ENCODE measurements at regions not wholly inside any gene's neighbourhood (a gene's known extent, or its start where the extent isn't known, plus 50 kb on each side); places are given as distances from the start of the nearest gene placed in this dataset.
"Not testable (repeated sequence)": the region's sequence is repeated elsewhere in the genome, so short reads cannot be mapped to it uniquely, and the experiment has no call there.

DNA sequence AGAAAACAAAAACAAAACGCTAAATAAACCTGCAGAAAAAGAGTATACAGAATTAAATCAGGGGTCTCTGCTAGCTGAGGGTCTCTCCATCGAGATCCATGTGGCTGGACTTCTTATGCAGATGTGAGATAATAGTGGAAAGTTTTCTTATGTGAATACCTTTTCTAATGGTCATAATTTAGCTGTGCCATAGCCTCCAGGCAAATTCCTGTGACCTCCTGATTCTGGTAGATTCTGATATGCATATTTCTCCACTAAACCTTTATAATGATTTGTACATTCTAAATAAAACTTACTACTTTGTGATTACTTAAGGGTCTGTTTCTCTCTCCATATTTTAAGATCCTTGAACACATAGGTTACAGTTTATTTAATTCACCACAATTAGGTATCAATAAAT is 1002.6 kb downstream of the GALC start:
- DNase-seq (ENCODE audit: low spot score), result no peak

DNA sequence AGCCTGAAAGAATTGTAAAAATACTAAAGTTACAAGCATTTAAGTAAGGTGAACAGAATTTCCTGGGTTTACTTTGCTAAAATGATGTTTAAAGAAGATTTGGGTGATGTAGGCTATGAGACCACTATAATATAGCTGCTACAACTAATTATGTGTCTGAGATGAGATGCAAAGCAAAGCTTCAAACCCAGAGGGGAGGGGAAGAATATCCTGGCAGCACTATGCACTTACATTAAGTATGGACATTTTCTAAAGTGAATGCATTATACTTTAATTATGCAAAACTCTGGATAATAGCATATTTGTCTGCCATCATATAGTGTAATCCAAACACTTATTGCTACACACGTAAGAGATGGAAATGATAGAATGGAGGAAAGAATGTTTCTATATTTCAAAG is 1003.7 kb downstream of the GALC start:
- no peak for DNase-seq (ENCODE audit: low spot score)

DNA sequence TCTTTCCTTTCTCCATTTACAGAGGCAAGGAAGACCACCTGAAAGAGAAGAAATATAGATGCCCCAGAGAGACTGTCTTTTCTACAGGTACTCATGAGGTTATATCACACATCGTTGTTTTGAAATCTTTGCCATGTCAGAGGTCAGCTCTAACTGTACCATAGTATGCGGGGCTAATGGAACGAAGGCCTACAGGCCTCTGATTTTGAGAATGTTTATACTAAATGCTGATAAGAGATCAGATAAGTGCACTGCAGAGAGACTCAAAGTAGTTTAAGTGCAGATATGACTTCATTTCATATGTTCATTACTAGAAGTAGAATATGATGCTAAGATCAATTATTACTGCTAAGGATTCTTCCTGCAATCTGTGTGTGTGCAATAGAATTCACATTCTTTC is 1005.0 kb downstream of the GALC start:
- no peak for DNase-seq (ENCODE audit: low spot score)

DNA sequence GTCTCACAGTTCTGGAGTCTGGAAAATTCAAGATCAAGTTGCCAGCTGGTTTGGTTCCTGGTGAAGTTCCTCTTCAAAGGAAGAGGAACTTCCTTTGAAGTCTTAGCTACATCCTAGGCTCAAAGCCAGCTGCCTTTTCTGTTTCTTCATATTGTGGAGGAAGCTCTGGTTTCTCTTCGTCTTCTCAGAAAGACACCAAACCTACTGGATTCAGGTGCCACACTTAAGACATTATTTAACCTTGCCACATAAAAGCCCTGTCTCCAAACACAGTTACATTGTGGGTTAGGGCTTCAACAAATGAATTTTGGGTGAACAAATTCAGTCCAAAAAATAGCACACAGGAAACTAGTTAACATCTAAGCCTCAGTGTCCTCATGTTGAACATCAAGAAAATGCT is 1019.8 kb downstream of the GALC start:
- DNase-seq (ENCODE audit: low spot score), result no peak

DNA sequence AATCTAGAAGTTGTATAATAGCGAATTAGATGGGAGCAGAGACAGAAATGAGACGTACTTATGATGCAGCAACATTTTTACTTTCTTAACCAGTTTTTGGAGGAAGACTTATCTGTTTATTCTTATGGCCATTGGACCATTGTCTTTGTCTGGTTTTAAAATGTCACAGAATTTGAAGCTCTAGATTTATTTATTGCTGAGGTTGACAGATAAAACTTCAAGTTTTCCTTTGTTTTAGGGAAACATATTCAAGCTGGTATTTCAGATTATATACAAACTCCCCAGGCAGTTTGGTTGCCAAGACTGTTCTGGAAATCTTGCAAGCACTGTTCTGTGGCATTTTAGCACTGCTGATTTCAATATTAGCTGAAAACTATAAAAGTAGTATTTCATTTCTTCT is 1021.7 kb downstream of the GALC start:
- no peak for DNase-seq (ENCODE audit: low spot score)

DNA sequence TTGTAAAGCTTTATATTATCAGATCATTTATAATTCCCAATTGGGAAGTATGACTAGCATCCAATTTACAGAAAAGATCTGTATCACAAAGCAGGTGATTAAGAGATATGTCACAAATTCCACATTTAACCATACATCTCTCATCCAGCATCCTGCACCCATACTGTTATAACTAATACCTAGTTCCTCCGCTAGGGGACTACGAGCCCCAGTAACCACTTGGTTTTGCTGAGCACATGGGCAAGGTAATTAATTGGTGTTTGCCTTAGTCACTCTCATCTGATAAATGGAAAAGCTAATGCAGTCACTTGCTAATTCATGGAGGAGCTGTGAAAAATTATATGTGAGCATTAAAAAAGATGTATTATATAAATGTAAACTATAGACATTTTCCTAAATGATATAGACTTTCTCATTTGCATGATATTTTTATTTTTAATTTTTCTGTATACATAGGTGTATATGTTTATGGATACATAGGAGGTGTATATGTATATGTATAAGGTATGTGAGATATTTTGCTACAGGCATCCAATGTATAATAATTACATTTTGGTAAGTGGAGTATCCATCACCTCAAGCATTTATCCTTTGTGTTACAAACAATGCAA is 1031.8 kb downstream of the GALC start:
- peak; percentile 28 for DNase-seq (ENCODE audit: low spot score)

DNA sequence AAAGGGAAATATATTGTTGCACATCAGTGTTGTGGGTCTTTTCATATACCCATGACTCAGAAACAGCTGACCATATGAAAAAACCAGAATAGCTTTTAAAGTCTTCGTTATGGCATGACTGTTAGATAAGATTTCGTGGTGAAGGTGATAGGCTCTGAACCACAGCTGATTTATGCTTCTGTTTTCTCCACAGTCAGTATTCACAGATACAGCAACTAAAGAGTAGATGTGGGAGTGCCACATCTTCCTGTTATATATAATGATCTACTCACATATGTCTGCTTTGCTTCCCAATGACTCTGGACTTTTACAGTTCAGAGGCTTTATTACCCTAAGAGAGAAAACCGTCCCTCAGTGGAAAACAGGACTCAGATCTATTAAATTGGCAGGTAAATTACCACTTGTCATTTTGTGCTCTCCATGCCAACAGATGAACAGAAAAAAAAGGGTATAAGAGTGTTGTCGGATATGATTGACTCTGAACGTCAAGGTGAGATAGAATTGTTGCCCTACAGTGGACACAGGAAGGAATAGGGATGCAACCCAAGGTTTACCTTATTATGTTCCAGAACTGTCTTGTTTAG is 1037.1 kb downstream of the GALC start:
- no peak for DNase-seq (ENCODE audit: low spot score)

DNA sequence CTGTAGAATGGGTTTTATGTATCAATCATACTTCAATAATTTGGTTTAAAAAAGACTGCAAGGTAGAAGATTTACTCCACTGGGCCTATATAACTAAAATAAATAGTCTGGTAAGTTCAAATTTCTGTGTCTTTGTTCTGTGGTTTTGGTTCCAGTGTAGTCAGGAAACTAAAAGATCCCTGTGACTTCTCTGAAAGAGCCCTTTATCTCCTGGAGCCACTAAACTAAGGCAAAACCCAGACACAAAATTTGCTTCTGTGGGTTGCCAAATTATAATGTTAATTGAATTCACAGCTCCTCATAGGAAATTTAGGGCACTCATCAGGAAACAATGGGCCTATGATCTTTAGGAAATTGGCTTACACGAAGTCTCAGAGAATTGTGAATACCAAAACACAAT is 1038.4 kb downstream of the GALC start:
- no peak for DNase-seq (ENCODE audit: low spot score)

DNA sequence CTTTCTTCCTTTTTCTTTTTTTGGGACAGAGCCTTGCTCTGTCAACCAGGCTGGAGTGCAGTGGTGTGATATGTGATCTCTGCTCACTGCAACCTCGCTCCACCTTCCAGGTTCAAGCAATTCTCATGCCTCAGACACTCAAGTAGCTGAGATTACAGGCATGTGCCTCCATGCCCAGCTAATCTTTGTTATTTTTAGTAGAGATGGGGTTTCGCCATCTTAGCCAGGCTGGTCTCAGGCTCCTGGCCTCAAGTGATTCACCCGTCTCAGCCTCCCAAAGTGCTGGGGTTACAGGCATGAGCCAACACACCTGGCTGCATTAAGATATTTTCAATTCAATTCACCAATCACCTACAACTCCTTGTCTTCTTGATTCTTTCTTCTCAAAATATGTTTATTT is 1046.5 kb downstream of the GALC start:
- no peak for DNase-seq (ENCODE audit: low spot score)

DNA sequence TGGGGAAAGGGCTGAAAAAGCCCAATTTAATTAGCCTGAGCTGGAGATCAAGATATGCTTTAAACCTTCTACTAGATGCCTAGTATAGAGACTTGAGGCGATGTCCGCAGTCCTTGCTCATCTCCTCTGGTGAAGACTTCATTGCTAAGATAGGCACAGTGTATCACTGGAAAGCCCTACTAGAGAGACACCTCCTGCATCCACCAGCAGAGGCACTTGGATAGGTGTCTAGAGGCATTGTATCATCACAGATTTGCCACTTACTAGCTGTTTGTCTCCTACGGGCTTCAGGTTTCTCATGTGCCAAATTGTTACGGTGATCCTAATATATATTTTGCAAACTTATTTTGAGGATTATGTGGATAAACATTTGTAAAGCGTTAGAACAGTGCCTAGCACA is 1048.5 kb downstream of the GALC start:
- DNase-seq (ENCODE audit: low spot score), result no peak

DNA sequence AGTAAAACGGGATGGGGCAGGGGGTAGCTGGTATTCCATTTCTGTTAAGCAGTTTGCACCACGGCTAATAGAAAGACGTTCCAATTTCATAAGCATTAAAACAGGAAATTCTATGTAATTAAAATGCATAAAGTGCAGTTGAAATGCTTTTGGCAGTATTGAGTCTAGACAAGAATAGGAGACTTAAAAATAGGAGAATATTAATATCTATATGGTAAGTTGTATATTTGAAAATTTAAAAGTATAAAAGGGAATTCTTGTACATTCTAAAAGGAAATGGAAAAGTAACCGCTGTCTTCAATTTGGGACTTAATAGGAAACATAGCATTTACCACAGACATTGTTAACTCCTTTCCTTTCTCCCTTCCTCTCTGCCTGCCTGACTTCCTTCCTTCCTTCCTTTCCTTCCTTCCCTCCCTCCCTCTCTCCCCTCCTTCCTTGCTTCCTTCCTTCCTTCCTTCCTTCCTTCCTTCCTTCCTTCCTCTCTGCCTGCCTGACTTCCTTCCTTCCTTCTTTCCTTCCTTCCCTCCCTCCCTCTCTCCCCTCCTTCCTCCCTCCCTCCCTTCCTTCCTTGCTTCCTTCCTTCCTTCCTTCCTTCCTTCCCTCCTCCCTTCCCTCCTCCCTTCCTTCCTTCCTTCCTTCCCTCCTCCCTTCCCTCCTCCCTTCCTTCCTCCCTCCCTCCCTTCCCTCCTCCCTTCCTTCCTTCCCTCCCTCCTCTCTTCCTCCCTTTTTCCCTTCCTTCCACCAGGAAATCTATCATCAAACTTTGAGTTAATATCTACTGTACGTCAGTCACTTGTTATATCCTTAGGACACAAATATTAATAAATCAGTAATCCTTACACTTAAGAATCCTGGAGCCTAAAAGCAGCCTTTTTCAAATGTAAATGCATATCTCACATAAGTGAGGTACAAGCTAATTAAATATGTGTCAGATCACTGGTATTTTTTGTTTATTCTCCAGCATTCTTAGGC is 1049.3 kb downstream of the GALC start:
- DNase-seq (ENCODE audit: low spot score), result no peak

DNA sequence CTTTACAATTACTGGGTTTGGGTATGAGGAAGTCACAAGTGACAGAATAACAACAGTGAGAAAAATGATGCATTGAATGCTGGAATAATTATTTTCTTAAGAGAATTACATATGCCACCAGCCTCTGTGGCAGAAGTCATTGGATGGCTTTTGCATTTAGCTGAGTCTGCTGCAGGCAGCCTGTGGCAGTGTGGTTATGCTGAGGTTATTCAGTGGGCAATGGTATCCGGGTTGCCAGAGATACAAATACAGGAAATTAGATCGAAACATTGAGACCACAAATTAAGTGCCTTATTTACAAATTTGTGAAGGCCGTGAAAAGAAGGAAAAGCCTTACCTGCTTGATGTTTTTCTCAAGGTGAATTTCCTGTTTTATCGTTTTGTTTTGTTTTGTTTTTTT is 1050.0 kb downstream of the GALC start:
- DNase-seq (ENCODE audit: low spot score), result no peak

DNA sequence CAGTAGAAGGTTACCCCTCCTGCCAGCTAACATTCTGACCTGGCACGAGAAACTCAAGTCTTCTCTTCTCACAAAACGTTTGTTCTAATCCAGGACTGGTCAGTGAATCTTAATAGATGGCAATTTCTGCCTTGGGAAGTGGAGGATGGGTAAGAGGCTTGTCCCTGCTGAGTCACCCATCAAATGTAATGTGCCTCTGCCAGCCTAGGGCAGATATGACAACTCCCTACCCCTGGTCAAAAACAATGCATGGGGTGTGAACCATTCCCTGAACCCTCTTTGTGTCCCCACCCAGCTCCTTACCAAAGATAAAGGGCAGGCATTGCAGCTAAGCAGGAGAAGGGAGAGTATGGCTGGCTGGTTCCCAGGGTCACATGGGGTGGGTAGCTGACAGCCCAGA is 1052.9 kb downstream of the GALC start:
- no peak for DNase-seq (ENCODE audit: low spot score)

DNA sequence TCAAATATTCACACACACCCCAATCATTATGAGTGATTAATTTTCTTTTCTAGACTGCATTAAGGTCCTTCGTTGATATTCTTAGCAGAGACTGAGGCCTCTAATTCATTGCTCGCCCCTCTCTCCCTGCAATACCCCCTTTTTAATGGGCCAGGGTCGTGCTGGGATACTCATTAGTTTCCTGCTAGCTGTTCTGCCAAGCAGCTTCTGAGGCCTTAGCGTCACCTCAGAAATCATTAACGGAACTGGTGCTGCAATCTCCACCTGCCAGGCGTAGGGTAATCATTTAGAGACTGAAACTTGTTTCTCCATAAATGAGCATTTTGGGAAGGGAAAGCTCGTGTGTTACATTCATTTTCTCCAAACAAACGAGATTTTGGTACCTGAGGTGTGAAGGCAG is 1054.7 kb downstream of the GALC start:
- DNase-seq (ENCODE audit: low spot score), result no peak

DNA sequence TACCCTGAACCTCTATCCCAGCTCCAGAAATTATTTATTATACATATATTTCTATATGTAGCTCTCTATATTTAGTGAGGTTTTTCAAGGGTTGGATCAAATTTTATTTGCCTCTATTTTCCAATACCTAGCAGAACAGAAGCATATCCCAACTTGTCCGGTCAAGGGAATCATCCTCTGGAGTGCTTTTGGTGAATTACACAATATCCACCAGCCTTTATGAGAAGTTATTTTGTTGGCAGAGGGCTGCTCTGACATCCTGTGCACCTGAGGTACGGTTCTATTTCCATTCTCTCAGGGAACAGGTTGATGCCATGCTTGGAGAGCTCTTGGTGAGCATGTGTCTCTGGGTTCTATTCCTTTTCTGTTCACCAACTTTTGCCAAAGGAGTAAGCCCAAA is 1056.4 kb downstream of the GALC start:
- DNase-seq (ENCODE audit: low spot score), result no peak

DNA sequence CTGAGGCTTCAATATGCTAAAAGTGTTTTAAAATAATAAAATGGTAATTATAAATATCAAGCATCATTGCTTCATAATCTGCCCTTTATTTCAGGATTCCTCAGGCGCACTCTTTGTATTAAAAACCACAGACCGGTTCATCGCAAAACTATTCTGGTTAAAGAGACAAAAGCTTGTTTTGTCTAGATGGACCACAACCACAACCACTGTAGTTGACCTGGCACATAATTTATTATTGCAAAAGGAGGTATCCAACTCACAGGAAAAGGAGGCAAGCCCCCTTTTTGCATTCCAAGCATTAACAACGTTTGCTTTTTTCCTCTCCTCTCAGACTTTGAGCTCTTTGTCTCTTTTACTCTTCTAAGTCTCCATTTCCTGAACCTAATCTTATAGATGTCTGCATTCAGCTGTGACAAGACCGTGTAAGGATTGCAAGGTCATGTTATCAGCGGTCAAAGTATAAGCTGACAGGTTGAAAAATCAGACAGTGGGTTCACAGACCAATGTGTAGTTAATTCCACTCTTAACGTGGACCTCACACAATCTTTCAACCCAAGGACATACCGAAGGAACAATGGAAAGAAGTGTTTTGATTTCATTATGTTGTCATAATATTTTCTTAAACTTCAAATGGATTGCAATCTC is 1057.6 kb downstream of the GALC start:
- peak; percentile 12 for DNase-seq (ENCODE audit: low spot score)

DNA sequence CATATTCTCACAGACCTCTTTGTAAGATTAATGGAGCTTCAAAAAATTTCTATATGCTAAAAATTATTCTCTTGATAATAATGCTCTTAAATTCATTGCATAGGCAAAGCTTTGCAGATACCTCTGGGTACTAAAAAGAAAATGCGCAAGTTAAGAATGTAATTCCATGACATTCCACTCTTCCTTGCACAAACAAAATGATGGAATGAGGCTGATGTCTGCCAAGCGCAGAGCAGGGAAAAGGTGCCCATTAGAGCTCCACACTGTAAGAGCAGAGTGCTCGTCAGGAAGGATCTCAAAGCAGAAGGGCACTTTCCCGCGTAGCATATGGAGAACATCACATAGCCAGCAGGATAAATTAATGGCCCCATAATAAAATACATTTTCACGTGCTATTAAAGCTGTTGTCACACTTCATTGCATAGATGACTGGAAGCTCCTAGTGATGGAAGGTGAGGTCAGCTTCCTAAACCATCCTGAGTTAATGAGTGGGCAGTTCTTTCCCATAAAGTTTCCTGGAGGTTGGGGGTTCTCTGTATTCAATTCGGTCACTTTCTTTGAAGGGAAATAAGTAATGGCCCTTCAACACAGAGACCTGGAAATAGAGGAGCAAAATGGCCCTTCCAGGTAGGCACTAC is 1058.9 kb downstream of the GALC start:
- no peak for DNase-seq (ENCODE audit: low spot score)

DNA sequence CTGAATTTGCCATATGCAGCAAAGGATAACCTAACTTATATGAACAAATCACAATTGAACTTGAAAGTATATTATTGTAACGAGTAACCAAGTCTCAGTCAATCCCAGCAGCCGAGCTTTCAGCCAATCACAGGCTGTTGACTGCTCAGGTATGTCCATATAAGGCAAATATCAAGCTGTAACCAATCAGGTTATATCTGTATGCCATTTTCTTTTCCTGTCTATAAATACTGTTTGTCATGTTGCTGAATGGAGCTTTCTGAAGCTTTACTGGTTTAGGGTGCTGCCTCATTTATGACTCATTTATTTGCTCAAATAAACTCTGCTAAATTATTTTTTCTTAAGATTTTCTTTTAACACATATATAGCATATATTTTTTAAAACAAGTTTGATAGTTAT is 1059.5 kb downstream of the GALC start:
- DNase-seq (ENCODE audit: low spot score), result no peak

DNA sequence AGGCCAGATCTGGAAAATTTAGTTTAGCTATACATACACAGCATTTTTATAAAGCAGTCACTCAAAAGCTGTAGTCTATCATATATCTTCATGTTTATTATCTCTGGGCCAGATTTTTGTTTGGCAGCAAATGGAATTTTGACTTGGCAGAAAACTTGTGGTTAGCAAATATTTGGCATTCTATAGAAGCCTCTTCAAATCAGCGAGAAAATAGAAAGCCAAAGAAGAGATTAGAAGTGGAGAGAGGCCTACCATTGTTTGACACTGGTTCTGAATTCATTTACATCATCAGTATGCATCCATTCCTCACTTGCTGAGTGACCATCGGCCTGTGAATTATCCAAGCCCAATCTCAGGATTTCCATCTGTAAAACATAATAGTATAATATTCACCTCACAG is 1077.6 kb downstream of the GALC start:
- DNase-seq (ENCODE audit: low spot score), result no peak

DNA sequence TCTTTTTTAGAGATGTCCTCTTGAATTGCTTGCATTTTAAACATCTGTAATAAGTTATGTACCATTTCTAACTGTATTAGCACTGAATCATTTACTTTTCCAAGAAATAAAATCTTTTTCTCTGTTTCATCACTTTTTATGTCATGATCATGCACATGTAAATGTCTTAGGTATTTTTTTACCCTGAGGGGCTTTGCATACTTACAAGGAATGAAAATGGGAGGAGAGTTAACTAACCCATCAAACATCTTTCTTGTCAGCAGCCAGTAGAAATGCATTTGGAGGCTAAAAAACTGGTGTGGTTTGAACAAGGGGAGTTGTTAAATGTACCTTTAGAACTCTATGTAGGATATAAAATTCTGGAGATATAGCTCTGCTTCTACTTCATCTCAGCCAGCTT is 1080.3 kb downstream of the GALC start:
- no peak for DNase-seq (ENCODE audit: low spot score)

DNA sequence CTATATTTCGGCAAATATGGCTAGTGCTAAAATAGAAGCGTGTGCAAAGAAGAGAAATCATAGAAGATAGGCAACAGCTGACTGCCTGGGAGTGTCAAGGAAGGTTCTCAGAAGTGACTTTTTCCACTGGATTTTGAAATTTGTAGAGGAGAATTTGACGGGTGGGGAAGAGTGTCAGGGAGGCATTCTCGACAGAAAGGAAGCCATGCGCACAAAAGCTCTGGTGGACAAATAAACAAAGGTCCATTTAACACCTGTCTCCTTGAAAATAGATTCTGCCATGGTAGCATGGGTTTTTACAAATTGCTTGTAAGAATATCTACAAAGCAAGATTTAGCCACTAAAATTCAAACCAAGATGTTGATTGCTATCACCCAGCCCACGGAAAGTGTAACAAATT is 1081.5 kb downstream of the GALC start:
- DNase-seq (ENCODE audit: low spot score), result no peak

DNA sequence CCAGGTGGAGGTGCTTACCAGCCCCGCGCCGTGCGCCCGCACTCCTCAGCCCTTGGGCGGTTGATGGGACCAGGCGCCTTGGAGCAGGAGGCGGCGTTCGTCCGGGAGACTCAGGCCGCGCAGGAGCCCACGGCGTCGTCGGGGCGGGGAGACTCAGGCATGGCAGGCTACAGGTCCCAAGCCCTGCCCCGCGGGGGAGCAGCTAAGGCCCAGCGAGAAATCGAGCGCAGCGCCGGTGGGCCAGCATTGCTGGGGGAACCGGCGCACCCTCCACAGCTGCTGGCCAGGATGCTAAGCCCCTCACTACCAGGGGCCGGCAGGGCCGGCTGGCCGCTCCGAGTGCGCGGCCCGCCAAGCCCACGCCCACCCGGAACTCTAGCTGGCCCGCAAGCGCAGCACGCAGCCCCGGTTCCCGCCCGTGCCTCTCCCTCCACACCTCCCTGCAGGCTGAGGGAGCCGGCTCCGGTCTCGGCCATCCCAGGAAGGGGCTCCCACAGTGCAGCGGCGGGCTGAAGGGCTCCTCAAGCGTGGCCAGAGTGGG is 1087.5 kb downstream of the GALC start:
- not testable (repeated sequence) for DNase-seq (ENCODE audit: low spot score)
